ENCODE measurements at regions not wholly inside any gene's neighbourhood (a gene's known extent, or its start where the extent isn't known, plus 50 kb on each side); places are given as distances from the start of the nearest gene placed in this dataset.

DNA sequence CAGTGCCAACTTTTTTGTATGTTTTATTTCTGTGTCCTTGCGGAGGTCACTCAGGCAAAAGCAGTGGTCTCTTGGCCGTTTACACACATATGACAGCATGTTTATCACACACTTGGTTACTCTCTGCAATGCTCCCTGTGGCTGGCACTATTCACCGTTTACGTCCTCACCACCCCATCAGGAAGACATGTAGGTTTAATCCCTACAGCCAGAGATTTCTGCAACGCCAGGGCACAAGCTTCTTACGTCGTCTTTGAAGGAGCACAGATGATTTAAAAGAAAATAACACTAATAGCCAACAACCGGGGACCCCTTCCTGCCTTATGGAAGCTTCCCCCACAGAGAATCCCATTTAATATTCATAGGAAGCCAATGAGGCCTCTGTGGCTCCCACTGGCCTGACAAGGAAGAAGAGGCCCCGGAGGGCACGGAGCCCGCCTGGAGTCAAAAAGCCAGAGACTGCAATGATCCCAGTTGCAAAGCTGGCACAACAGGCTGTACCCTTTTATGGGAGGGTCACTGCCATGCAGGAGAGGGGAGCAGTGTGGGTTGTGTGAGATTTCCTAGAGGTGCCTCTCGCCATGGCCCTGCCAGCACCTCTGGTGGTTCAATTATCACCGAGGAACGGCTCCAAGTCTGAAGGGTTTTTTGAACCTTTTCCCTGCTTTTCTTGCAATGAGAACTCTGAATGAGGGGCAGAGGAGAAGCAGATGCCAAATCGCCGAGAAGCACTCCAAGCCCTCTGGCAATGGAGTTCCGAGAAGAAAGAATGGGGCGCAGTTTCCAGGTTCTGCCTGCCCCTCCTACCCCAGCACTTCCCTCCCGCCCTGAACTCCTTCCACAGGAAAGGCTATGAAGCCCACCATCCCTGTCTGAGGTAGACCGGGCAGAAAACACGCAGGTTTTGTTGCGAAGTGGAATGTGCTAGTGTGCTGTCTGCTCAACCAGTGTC, 96.2 kb downstream of the THBS2 start:
- TF ChIP-seq, protein P1, sequence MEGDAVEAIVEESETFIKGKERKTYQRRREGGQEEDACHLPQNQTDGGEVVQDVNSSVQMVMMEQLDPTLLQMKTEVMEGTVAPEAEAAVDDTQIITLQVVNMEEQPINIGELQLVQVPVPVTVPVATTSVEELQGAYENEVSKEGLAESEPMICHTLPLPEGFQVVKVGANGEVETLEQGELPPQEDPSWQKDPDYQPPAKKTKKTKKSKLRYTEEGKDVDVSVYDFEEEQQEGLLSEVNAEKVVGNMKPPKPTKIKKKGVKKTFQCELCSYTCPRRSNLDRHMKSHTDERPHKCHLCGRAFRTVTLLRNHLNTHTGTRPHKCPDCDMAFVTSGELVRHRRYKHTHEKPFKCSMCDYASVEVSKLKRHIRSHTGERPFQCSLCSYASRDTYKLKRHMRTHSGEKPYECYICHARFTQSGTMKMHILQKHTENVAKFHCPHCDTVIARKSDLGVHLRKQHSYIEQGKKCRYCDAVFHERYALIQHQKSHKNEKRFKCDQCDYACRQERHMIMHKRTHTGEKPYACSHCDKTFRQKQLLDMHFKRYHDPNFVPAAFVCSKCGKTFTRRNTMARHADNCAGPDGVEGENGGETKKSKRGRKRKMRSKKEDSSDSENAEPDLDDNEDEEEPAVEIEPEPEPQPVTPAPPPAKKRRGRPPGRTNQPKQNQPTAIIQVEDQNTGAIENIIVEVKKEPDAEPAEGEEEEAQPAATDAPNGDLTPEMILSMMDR (conservative IDR thresholded peaks at IDR 0.05; ENCODE audit: low read depth): no peak
- CTCF ChIA-PET: no interaction called here
- no peak overlapping the region for H3K27ac ChIP-seq
- POLR2A ChIA-PET (ENCODE audit: low non-redundant PET): no interaction called here
- DNase-seq (ENCODE audit: low spot score): no peak

DNA sequence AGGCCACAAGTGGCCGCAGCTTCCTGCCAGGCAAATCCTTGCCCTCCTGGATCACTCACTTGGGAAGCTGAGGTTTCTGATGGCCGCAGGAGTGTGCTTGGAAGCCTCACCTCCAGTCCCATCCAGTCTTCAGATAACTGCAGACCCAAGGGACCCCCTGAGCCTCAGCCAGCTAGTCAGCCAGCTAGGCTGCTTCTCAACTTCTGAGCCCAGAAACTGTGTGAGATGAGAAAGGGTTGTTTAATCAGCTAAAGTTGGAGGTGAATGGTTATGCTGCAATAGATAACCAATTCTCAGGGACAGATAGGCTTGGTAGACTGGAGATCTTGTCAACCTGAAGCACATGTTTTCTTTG, 96.9 kb downstream of the THBS2 start:
- ChIA-PET CTCF (no interaction called here), POLR2A (ENCODE audit: low non-redundant PET) (no interaction called here)
- H3K27ac ChIP-seq: no peak overlapping the region
- TF ChIP-seq, protein P1 (conservative IDR thresholded peaks at IDR 0.05; ENCODE audit: low read depth): no peak
- DNase-seq (ENCODE audit: low spot score): no peak

DNA sequence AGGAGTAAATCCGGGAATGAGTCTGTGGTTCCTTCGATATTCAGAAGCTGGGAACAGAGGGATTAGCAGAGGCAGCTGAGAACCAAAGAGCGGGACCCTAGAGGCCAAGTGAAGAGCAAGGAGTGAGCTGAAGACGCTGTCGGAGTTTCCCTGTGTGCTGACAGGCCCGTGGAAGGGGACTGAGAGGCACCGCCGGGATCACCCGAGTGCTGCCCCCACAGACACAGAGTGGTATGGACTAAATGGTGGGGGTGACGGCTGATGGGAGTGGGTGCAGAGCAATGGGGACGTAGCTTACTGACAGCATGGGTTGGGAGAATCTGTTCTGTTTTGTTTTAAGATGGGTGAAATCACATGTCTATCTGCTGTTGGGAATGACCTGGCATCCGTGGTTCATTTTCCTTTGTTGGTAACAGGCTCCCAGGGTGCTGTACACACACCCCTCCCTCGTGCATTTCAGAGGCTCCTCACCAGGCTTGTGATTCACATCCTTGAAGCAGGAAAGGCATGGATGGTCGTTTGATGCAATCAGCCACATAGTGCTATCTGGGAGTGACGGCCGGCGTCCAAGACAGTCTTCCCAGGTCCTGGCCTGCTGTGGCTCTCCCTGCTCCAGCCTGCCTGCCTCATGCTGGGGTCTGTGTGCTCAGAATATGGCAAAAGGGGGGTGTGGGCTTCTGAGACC, 97.4 kb downstream of the THBS2 start:
- TF ChIP-seq, protein P1 (conservative IDR thresholded peaks at IDR 0.05; ENCODE audit: low read depth): no peak
- no peak for DNase-seq (ENCODE audit: low spot score)
- POLR2A ChIA-PET (ENCODE audit: low non-redundant PET): no interaction called here
- no peak overlapping the region for H3K27ac ChIP-seq
- CTCF ChIA-PET: no interaction called here

DNA sequence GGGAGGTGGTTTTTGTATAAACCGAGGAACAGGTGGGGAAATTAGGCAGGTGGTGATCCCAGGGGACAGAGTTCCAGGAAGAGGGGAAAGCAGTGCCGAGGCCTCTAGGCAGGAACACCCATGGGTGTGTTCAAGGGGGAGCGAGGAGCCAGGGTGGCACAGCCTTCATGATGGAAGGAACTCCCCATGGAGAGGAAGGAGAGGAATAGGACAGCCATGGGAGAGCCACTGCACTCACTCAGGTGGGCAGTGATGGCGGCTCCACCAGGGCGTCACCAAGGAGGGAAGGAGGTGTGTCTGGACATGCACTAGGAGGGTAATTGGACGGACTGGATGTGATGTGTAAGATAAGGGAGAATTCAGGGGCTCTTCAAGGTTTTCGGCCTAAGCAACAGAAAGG, 98.2 kb downstream of the THBS2 start:
- no peak overlapping the region for H3K27ac ChIP-seq
- TF ChIP-seq, protein P1 (conservative IDR thresholded peaks at IDR 0.05; ENCODE audit: low read depth): no peak
- DNase-seq (ENCODE audit: low spot score): no peak
- ChIA-PET CTCF (no interaction called here), POLR2A (ENCODE audit: low non-redundant PET) (no interaction called here)

DNA sequence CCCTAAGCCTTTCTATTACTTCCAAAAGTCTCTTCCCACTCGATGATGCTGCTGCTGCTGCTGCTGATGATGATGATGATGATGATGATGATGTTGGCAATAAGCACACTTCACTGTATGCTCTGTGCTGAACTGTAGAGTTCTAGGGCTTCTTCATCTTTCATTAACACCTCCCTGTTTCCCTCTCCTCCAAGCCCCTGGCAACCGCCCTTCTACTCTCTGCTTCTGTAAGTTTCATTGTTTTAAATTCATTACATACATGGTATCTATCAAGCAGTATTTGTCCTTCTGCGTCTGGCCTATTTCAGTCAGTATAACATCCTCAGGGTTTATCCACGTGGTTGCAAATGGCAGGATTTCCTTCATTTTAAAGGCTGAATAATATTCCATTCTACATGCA, 100.2 kb downstream of the THBS2 start:
- CTCF ChIA-PET: no interaction called here

DNA sequence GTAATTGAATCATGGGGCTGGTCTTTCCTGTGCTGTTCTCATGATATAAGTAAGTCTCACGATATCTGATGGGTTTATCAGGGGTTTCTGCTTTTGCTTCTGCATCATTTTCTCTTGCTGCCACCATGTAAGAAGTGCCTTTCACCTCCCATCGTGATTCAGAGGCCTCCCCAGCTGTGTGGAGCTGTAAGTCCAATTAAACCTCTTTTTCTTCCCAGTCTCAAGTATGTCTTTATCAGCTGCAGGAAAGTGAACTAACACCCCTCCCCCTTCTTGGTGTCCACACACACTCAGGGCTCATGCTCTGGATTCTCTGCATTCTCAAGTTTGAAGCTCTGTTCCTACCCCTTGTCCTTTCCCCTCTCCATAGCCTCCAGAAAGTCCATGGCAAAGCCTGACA, 107.1 kb downstream of the THBS2 start:
- POLR2A ChIA-PET (ENCODE audit: low non-redundant PET): no interaction called here
- H3K27ac ChIP-seq: no peak overlapping the region
- no peak for DNase-seq (ENCODE audit: low spot score)
- TF ChIP-seq, protein P1 (conservative IDR thresholded peaks at IDR 0.05; ENCODE audit: low read depth): no peak
- CTCF ChIA-PET: no interaction called here

More for the DNA sequence above, 100.2 kb downstream of the THBS2 start:
- TF ChIP-seq, protein P1 (conservative IDR thresholded peaks at IDR 0.05; ENCODE audit: low read depth): no peak
- POLR2A ChIA-PET (ENCODE audit: low non-redundant PET): no interaction called here
- DNase-seq (ENCODE audit: low spot score): no peak
- H3K27ac ChIP-seq: no peak overlapping the region
